ENCODE measurements at regions not wholly inside any gene's neighbourhood (a gene's known extent, or its start where the extent isn't known, plus 50 kb on each side); places are given as distances from the start of the nearest gene placed in this dataset.

- DNase-seq, result no peak
Measured at GRCh38 chr2:22530131-22530530, 854.8 kb upstream of the KLHL29 start.

- no peak for DNase-seq
Measured at GRCh38 chr2:22536133-22536532, 848.8 kb upstream of the KLHL29 start.

GRCh38 chr2:22554453-22554852 lies 830.5 kb upstream of the KLHL29 start:
- no peak for DNase-seq

GRCh38 chr2:22557406-22557805 lies 827.6 kb upstream of the KLHL29 start:
- DNase-seq, result no peak

- DNase-seq, result no peak
Measured at GRCh38 chr2:22560021-22560420, 825.0 kb upstream of the KLHL29 start.

GRCh38 chr2:22579341-22579740 lies 805.6 kb upstream of the KLHL29 start:
- DNase-seq, result no peak

GRCh38 chr2:22582107-22582506 lies 802.9 kb upstream of the KLHL29 start:
- no peak for DNase-seq

- DNase-seq, result no peak
Measured at GRCh38 chr2:22596306-22596705, 788.7 kb upstream of the KLHL29 start.

- no peak for DNase-seq
Measured at GRCh38 chr2:22600156-22600555, 784.8 kb upstream of the KLHL29 start.

GRCh38 chr2:22600999-22601398 lies 784.0 kb upstream of the KLHL29 start:
- no peak for DNase-seq

GRCh38 chr2:22604136-22604535 lies 780.8 kb upstream of the KLHL29 start:
- DNase-seq, result no peak

GRCh38 chr2:22616031-22616430 lies 768.9 kb upstream of the KLHL29 start:
- no peak for DNase-seq

- DNase-seq, result no peak
Measured at GRCh38 chr2:22623620-22624019, 761.4 kb upstream of the KLHL29 start.

- DNase-seq, result no peak
Measured at GRCh38 chr2:22626621-22627020, 758.4 kb upstream of the KLHL29 start.

- DNase-seq, result no peak
Measured at GRCh38 chr2:22628221-22628620, 756.8 kb upstream of the KLHL29 start.

- DNase-seq, result no peak
Measured at GRCh38 chr2:22628906-22629305, 756.1 kb upstream of the KLHL29 start.

GRCh38 chr2:22634167-22634566 lies 750.8 kb upstream of the KLHL29 start:
- no peak for DNase-seq

- no peak for DNase-seq
Measured at GRCh38 chr2:22656426-22656825, 728.6 kb upstream of the KLHL29 start.

GRCh38 chr2:22673529-22673928 lies 711.5 kb upstream of the KLHL29 start:
- DNase-seq, result no peak

- no peak for DNase-seq
Measured at GRCh38 chr2:22683914-22684313, 701.1 kb upstream of the KLHL29 start.

GRCh38 chr2:22690096-22690495 lies 694.9 kb upstream of the KLHL29 start:
- no peak for DNase-seq

GRCh38 chr2:22691666-22692065 lies 693.3 kb upstream of the KLHL29 start:
- no peak for DNase-seq

GRCh38 chr2:22692746-22693145 lies 692.2 kb upstream of the KLHL29 start:
- no peak for DNase-seq

- DNase-seq, result no peak
Measured at GRCh38 chr2:22694300-22694699, 690.7 kb upstream of the KLHL29 start.

- DNase-seq, result no peak
Measured at GRCh38 chr2:22694856-22695255, 690.1 kb upstream of the KLHL29 start.
